Upper lobe of left lung (tissue), 4 donors: ENCODE measurements at regions not wholly inside any gene's neighbourhood (a gene's known extent, or its start where the extent isn't known, plus 50 kb on each side); places are given as distances from the start of the nearest gene placed in this dataset.

Experiments
- CTCF ChIP-seq, 6 experiments: fragments of 450-650 bp in 4 of 6; fragments of 200-600 bp in 2 of 6; sonication (generic) in 2 of 6; IDR thresholded peaks; one replicate each; pipeline ENCODE4 v1.5.1; 2016 to 2019; ENCODE audit warnings: antibody characterized with exemption in 6 of 6
- POLR2A ChIP-seq, 4 donors: fragments of 450-650 bp; IDR thresholded peaks; one replicate each; pipeline ENCODE4 v1.5.1; 2016 to 2017; ENCODE audit warnings: antibody characterized with exemption in 4 of 4, mild to moderate bottlenecking in 2 of 4
- POLR2AphosphoS5 ChIP-seq, 2 donors: sonication (generic); formaldehyde crosslinking; IDR thresholded peaks; one replicate each; pipeline ENCODE4 v1.5.1; 2017; ENCODE audit warnings: antibody characterized with exemption in 2 of 2

- TF ChIP-seq POLR2AphosphoS5 (IDR thresholded peaks at IDR 0.05) (no peak), POLR2A (IDR thresholded peaks at IDR 0.05) (no peak), CTCF (IDR thresholded peaks at IDR 0.05) (no peak)
Observed at GRCh38 chr18:70456376-70456775, 167.5 kb downstream of the SOCS6 start.
